ENCODE measurements at regions not wholly inside any gene's neighbourhood (a gene's known extent, or its start where the extent isn't known, plus 50 kb on each side); places are given as distances from the start of the nearest gene placed in this dataset.

DNA sequence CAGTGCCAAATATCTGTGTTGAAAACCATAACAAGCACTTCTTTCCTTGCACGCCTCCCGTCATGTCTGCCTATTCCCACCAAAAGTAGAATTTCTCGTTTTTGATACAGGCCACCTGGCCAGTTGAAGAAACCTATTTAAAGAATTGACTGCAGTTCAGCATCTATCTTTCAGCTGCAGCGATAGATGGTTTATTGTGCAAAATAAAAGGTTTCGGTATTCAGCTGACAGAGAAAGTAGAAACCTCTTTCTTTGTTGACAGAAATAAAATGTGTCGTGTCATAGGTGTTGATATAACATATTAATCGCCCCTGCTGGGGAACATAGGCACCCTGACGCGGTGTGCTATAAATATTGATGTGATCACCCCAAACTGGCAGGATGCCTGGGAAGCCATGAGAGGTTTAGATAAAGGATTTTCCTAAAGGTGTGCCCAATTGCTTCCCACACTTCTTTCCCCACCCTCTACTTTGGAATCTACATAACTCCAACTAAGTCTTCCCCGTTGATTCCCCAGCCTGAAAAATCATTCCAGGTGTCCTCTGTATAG lies 570.4 kb downstream of the CCDC85A start:
- TF ChIP-seq RFX5 (IDR thresholded peaks at IDR 0.05; ENCODE audit: low read length) = no peak
- TF ChIP-seq, protein P1, sequence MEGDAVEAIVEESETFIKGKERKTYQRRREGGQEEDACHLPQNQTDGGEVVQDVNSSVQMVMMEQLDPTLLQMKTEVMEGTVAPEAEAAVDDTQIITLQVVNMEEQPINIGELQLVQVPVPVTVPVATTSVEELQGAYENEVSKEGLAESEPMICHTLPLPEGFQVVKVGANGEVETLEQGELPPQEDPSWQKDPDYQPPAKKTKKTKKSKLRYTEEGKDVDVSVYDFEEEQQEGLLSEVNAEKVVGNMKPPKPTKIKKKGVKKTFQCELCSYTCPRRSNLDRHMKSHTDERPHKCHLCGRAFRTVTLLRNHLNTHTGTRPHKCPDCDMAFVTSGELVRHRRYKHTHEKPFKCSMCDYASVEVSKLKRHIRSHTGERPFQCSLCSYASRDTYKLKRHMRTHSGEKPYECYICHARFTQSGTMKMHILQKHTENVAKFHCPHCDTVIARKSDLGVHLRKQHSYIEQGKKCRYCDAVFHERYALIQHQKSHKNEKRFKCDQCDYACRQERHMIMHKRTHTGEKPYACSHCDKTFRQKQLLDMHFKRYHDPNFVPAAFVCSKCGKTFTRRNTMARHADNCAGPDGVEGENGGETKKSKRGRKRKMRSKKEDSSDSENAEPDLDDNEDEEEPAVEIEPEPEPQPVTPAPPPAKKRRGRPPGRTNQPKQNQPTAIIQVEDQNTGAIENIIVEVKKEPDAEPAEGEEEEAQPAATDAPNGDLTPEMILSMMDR (IDR thresholded peaks at IDR 0.05) = no peak
- TF ChIP-seq SMC3 (IDR thresholded peaks at IDR 0.05; ENCODE audit: low read depth, low read length) = no peak
- no peak for TF ChIP-seq CHD2 (IDR thresholded peaks at IDR 0.05; ENCODE audit: low read length, partially characterized antibody)
- TF ChIP-seq YY1 (IDR thresholded peaks at IDR 0.05; ENCODE audit: low read depth) = no peak
- no peak for TF ChIP-seq RAD21 (IDR thresholded peaks at IDR 0.05; ENCODE audit: low read length)
- TF ChIP-seq JUND (IDR thresholded peaks at IDR 0.05) = no peak
- TF ChIP-seq, protein P2, sequence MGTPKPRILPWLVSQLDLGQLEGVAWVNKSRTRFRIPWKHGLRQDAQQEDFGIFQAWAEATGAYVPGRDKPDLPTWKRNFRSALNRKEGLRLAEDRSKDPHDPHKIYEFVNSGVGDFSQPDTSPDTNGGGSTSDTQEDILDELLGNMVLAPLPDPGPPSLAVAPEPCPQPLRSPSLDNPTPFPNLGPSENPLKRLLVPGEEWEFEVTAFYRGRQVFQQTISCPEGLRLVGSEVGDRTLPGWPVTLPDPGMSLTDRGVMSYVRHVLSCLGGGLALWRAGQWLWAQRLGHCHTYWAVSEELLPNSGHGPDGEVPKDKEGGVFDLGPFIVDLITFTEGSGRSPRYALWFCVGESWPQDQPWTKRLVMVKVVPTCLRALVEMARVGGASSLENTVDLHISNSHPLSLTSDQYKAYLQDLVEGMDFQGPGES (IDR thresholded peaks at IDR 0.05; ENCODE audit: low read depth, low read length) = no peak
